HCT116 (cell line): ENCODE measurements at regions not wholly inside any gene's neighbourhood (a gene's known extent, or its start where the extent isn't known, plus 50 kb on each side); places are given as distances from the start of the nearest gene placed in this dataset.

Source experiments
- ATF3 ChIP-seq: IDR thresholded peaks from 2 replicates; pipeline ENCODE4 v1.6.1; 2012
- CBX3 ChIP-seq: IDR thresholded peaks from 2 replicates; pipeline ENCODE4 v1.6.1; 2012; ENCODE audit warnings: low read depth
- CEBPB ChIP-seq: IDR thresholded peaks from 2 replicates; pipeline ENCODE4 v1.6.1; 2012; ENCODE audit warnings: low read depth
- CTCF ChIP-seq, 3 experiments: fragments of 200-600 bp in 1 of 3; sonication (generic) in 1 of 3; IDR thresholded peaks in 2 of 3; conservative IDR thresholded peaks in 1 of 3; 2 replicates each; pipeline ENCODE4 v1.5.1; 2012 to 2017; ENCODE audit warnings: low read depth in 2 of 3, low read length in 2 of 3, antibody characterized with exemption in 1 of 3, borderline replicate concordance in 1 of 3, control low read depth in 1 of 3, mild to moderate bottlenecking in 1 of 3, mixed read lengths in 1 of 3, mixed run types in 1 of 3, moderate library complexity in 1 of 3; ENCODE audit not compliant: insufficient read depth in 1 of 3
- EZH2 ChIP-seq: fragments of 200-600 bp; sonication (generic); IDR thresholded peaks from 2 replicates; pipeline ENCODE4 v1.6.1; 2017; ENCODE audit warnings: antibody characterized with exemption, mixed run types
- EZH2phosphoT487 ChIP-seq: fragments of 200-600 bp; IDR thresholded peaks from 2 replicates; pipeline ENCODE4 v1.6.1; 2018; ENCODE audit warnings: antibody characterized with exemption, borderline replicate concordance
- FOSL1 ChIP-seq: IDR thresholded peaks from 2 replicates; pipeline ENCODE4 v1.6.1; 2012; ENCODE audit warnings: low read depth
- JUND ChIP-seq: IDR thresholded peaks from 2 replicates; pipeline ENCODE4 v1.6.1; 2012
- POLR2A ChIP-seq: IDR thresholded peaks from 2 replicates; pipeline ENCODE4 v1.7.0; 2011; ENCODE audit warnings: borderline replicate concordance; ENCODE audit not compliant: insufficient read depth, insufficient read length; ENCODE audit errors: extremely low read depth
- POLR2AphosphoS5 ChIP-seq: IDR thresholded peaks from 2 replicates; pipeline ENCODE4 v1.6.1; 2011; ENCODE audit warnings: mild to moderate bottlenecking, low read depth, low read length, moderate library complexity
- RAD21 ChIP-seq: IDR thresholded peaks from 2 replicates; pipeline ENCODE4 v1.6.1; 2012; ENCODE audit warnings: low read depth, mild to moderate bottlenecking
- SIN3A ChIP-seq: IDR thresholded peaks from 2 replicates; pipeline ENCODE4 v1.6.1; 2012; ENCODE audit warnings: low read depth
- SP1 ChIP-seq: IDR thresholded peaks from 2 replicates; pipeline ENCODE4 v1.6.1; 2012; ENCODE audit warnings: low read depth
- TCF7L2 ChIP-seq: IDR thresholded peaks from 2 replicates; pipeline ENCODE4 v1.7.0; 2011; ENCODE audit warnings: borderline replicate concordance, inconsistent platforms; ENCODE audit not compliant: insufficient read depth, insufficient read length; ENCODE audit errors: extremely low read depth

- TF ChIP-seq CTCF (IDR thresholded peaks at IDR 0.05 in 2 of 3, conservative IDR thresholded peaks at IDR 0.05 in 1 of 3; ENCODE audit: borderline replicate concordance in 1 of 3, insufficient read depth in 1 of 3, low read depth in 2 of 3, low read length in 2 of 3) (no peak), POLR2A (no peak), TCF7L2 (no peak), JUND (no peak), EZH2 (no peak), CEBPB (no peak), SIN3A (no peak), RAD21 (no peak), EZH2phosphoT487 (no peak), ATF3 (no peak), FOSL1 (no peak), POLR2AphosphoS5 (no peak), SP1 (no peak), CBX3 (no peak)
Observed at GRCh38 chr18:76228716-76229115, 266.3 kb downstream of the ZNF516 start.
